ENCODE measurements at regions not wholly inside any gene's neighbourhood (a gene's known extent, or its start where the extent isn't known, plus 50 kb on each side); places are given as distances from the start of the nearest gene placed in this dataset.

- H3K4me1 ChIP-seq = no peaks in the 10 kb centered on the region
- WGBS, 2 donors = 83 to 90% methylated on average over 3 of the region's 3 CpGs
- TF ChIP-seq CTCF (IDR thresholded peaks at IDR 0.05) (no peak), POLR2A (IDR thresholded peaks at IDR 0.05) (no peak)
- ATAC-seq = no peak
- no peaks in the 10 kb centered on the region for H3K36me3 ChIP-seq (replicated peaks in 1 of 2; ENCODE audit: insufficient read depth in 1 of 2, low read depth in 2 of 2)
- intact Hi-C loops (cut with DNase I) = loop anchor here (10.0 kb wide), 1 partner anchor 795 kb away; no protein-coding TSS in a partner anchor
- no peaks in the 10 kb centered on the region for H3K9me3 ChIP-seq
- H3K27ac ChIP-seq = no peak overlapping the region
- no peak for DNase-seq
- H3K27me3 ChIP-seq = no peaks in the 10 kb centered on the region
- H3K4me3 ChIP-seq = no peak overlapping the region
Observed at GRCh38 chr7:25879799-25880198, 272.2 kb upstream of the NFE2L3 start.

GRCh38 chr7:25881317-25882037 is 270.5 kb upstream of the NFE2L3 start:
- H3K4me3 ChIP-seq = no peak overlapping the region
- TF ChIP-seq POLR2A (IDR thresholded peaks at IDR 0.05) = no peak
- TF ChIP-seq CTCF (IDR thresholded peaks at IDR 0.05) = no peak
- ATAC-seq (no peak), DNase-seq (no peak)
- no peak overlapping the region for H3K27ac ChIP-seq
- intact Hi-C loops (cut with DNase I) = loop anchor here (10.0 kb wide), 1 partner anchor 793 kb away; no protein-coding TSS in a partner anchor
- WGBS, 2 donors = 73 to 75% methylated on average over 14 of the region's 14 CpGs
- no peaks in the 10 kb centered on the region for H3K36me3 ChIP-seq (replicated peaks in 1 of 2; ENCODE audit: insufficient read depth in 1 of 2, low read depth in 2 of 2)
- H3K4me1 ChIP-seq = no peaks in the 10 kb centered on the region
- no peaks in the 10 kb centered on the region for H3K9me3 ChIP-seq
- no peaks in the 10 kb centered on the region for H3K27me3 ChIP-seq

GRCh38 chr7:25882151-25882773 is 269.7 kb upstream of the NFE2L3 start:
- no peak for DNase-seq
- Histone ChIP-seq H3K4me1 (no peaks in the 10 kb centered on the region), H3K36me3 (replicated peaks in 1 of 2; ENCODE audit: insufficient read depth in 1 of 2, low read depth in 2 of 2) (no peaks in the 10 kb centered on the region), H3K27ac (no peak overlapping the region), H3K27me3 (no peaks in the 10 kb centered on the region), H3K4me3 (no peak overlapping the region), H3K9me3 (no peaks in the 10 kb centered on the region)
- TF ChIP-seq POLR2A (IDR thresholded peaks at IDR 0.05) (no peak), CTCF (IDR thresholded peaks at IDR 0.05) (no peak)
- 72 to 75% methylated on average over 13 of the region's 13 CpGs for WGBS, 2 donors
- ATAC-seq = no peak
- intact Hi-C loops (cut with DNase I) = loop anchor here (10.0 kb wide), 1 partner anchor 793 kb away; no protein-coding TSS in a partner anchor

GRCh38 chr7:25884265-25884828 is 267.7 kb upstream of the NFE2L3 start:
- Histone ChIP-seq H3K27me3 (no peaks in the 10 kb centered on the region), H3K4me3 (no peak overlapping the region), H3K9me3 (no peaks in the 10 kb centered on the region), H3K4me1 (no peaks in the 10 kb centered on the region), H3K36me3 (replicated peaks in 1 of 2; ENCODE audit: insufficient read depth in 1 of 2, low read depth in 2 of 2) (no peaks in the 10 kb centered on the region), H3K27ac (no peak overlapping the region)
- intact Hi-C loops (cut with DNase I) = loop anchor here (10.0 kb wide), 1 partner anchor 790 kb away; no protein-coding TSS in a partner anchor
- ATAC-seq (no peak), DNase-seq (no peak)
- WGBS, 2 donors = 85 to 92% methylated on average over 13 of the region's 13 CpGs
- no peak for TF ChIP-seq POLR2A (IDR thresholded peaks at IDR 0.05)

GRCh38 chr7:25885057-25885576 is 266.9 kb upstream of the NFE2L3 start:
- no peak overlapping the region for H3K27ac ChIP-seq
- no peaks in the 10 kb centered on the region for H3K27me3 ChIP-seq
- TF ChIP-seq POLR2A (IDR thresholded peaks at IDR 0.05) (no peak), CTCF (IDR thresholded peaks at IDR 0.05) (no peak)
- no peak overlapping the region for H3K4me3 ChIP-seq
- DNase-seq (no peak), ATAC-seq (no peak)
- H3K36me3 ChIP-seq (replicated peaks in 1 of 2; ENCODE audit: insufficient read depth in 1 of 2, low read depth in 2 of 2) = no peaks in the 10 kb centered on the region
- WGBS, 2 donors = 84 to 85% methylated on average over 7 of the region's 7 CpGs
- H3K9me3 ChIP-seq = no peaks in the 10 kb centered on the region
- intact Hi-C loops (cut with DNase I) = loop anchor here (10.0 kb wide), 1 partner anchor 790 kb away; no protein-coding TSS in a partner anchor
- H3K4me1 ChIP-seq = no peaks in the 10 kb centered on the region
